Gastroesophageal sphincter (tissue), 4 donors: ENCODE measurements at regions not wholly inside any gene's neighbourhood (a gene's known extent, or its start where the extent isn't known, plus 50 kb on each side); places are given as distances from the start of the nearest gene placed in this dataset.

ENCODE experiments used
- ATAC-seq: fragments of 150-250 bp; one replicate; pipeline ENCODE4 v1.9.1; 2016; ENCODE audit warnings: mild to moderate bottlenecking, moderate library complexity
- H3K27ac ChIP-seq, 4 donors: fragments of 200-600 bp; sonication (generic) in 3 of 4; 1 replicate in 3 of 4; 2 replicates in 1 of 4; pipeline ENCODE4 v1.5.1; 2016 to 2019
- H3K27me3 ChIP-seq: fragments of 200-600 bp; sonication (generic); one replicate; pipeline ENCODE4 v1.5.1; 2019
- H3K36me3 ChIP-seq, 2 donors: fragments of 200-600 bp; sonication (generic); one replicate each; pipeline ENCODE4 v1.5.1; 2019; ENCODE audit warnings: control low read depth in 1 of 2
- H3K4me1 ChIP-seq, 3 donors: fragments of 200-600 bp; sonication (generic); 1 replicate in 2 of 3; 2 replicates in 1 of 3; pipeline ENCODE4 v1.5.1; 2016 to 2019; ENCODE audit warnings: control low read depth in 2 of 3
- H3K4me3 ChIP-seq, 2 donors: fragments of 200-600 bp; sonication (generic); one replicate each; pipeline ENCODE4 v1.5.1; 2019; ENCODE audit warnings: mild to moderate bottlenecking in 1 of 2, moderate library complexity in 1 of 2
- H3K9me3 ChIP-seq, 3 donors: fragments of 200-600 bp; sonication (generic); one replicate each; pipeline ENCODE4 v1.5.1; 2017 to 2019; ENCODE audit warnings: control low read depth in 2 of 3
- EP300 ChIP-seq: sonication (generic); formaldehyde crosslinking; IDR thresholded peaks from one replicate; pipeline ENCODE4 v1.6.1; 2017; ENCODE audit warnings: antibody characterized with exemption, mild to moderate bottlenecking
- POLR2A ChIP-seq, 2 donors: fragments of 450-650 bp; IDR thresholded peaks; one replicate each; pipeline ENCODE4 v1.6.1; 2017; ENCODE audit warnings: antibody characterized with exemption in 2 of 2, mild to moderate bottlenecking in 2 of 2, moderate library complexity in 1 of 2
- POLR2AphosphoS5 ChIP-seq: sonication (generic); formaldehyde crosslinking; IDR thresholded peaks from one replicate; pipeline ENCODE4 v1.6.1; 2017; ENCODE audit warnings: antibody characterized with exemption
- WGBS, 2 donors: methylation state at CpG; one replicate each; pipeline ENCODE4 v1.1.5; 2018; ENCODE audit warnings: low coverage in 1 of 2; 5-methylcytosine and 5-hydroxymethylcytosine counted together
- TF ChIP-seq, protein P1 (sequence below), 4 experiments: fragments of 200-600 bp in 2 of 4; fragments of 450-650 bp in 2 of 4; sonication (generic) in 1 of 4; IDR thresholded peaks; one replicate each; pipeline ENCODE4 v1.5.1; 2017 to 2019; ENCODE audit warnings: antibody characterized with exemption in 4 of 4, mild to moderate bottlenecking in 2 of 4, moderate library complexity in 2 of 4

DNA sequence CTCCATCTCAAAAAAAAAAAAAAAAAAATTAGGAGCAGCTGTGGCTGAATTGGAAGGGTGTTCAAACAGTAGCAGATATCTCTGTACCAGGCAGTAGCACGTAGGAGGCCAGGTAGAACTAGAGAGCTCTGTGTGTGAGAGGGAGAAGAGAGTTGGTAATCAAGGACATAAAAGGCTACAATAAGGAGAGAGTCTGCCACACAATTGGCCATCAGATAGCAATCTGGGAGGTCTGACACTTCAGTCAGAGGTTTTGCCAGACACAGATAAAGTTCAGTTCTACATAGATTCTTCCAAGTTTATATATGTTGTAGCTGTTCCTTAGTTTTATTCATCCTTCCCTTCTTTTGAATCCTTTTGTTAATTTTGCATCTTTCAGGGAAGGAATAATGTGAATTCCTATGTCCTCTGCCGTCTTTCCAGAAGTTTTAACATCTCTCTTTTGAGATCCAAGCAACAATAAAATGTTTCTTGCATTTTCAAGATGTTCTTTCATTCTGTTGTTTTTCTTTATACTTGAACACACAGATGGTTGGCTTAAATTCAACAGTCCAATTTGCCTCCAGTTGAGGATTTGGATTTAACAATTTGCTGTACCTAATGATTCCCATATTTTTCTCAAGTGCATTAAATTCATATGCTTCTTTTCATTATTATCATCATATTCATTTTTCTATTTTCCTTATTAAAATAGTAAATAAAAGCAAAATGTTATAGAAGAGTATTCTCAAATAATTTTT, 600.3 kb upstream of the GCFC2 start:
- Histone ChIP-seq H3K4me3 (no peak overlapping the region), H3K9me3 (no peaks in the 10 kb centered on the region), H3K27ac (no peak overlapping the region), H3K4me1 (no peaks in the 10 kb centered on the region), H3K27me3 (no peaks in the 10 kb centered on the region), H3K36me3 (no peaks in the 10 kb centered on the region)
- no peak for TF ChIP-seq EP300
- TF ChIP-seq, protein P1, sequence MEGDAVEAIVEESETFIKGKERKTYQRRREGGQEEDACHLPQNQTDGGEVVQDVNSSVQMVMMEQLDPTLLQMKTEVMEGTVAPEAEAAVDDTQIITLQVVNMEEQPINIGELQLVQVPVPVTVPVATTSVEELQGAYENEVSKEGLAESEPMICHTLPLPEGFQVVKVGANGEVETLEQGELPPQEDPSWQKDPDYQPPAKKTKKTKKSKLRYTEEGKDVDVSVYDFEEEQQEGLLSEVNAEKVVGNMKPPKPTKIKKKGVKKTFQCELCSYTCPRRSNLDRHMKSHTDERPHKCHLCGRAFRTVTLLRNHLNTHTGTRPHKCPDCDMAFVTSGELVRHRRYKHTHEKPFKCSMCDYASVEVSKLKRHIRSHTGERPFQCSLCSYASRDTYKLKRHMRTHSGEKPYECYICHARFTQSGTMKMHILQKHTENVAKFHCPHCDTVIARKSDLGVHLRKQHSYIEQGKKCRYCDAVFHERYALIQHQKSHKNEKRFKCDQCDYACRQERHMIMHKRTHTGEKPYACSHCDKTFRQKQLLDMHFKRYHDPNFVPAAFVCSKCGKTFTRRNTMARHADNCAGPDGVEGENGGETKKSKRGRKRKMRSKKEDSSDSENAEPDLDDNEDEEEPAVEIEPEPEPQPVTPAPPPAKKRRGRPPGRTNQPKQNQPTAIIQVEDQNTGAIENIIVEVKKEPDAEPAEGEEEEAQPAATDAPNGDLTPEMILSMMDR (IDR thresholded peaks at IDR 0.05), result no peak
- no peak for TF ChIP-seq POLR2A (IDR thresholded peaks at IDR 0.05)
- no peak for TF ChIP-seq POLR2AphosphoS5
- no peak for ATAC-seq
- WGBS, 2 donors, result 27 to 71% methylated on average over 2 of the region's 2 CpGs

DNA sequence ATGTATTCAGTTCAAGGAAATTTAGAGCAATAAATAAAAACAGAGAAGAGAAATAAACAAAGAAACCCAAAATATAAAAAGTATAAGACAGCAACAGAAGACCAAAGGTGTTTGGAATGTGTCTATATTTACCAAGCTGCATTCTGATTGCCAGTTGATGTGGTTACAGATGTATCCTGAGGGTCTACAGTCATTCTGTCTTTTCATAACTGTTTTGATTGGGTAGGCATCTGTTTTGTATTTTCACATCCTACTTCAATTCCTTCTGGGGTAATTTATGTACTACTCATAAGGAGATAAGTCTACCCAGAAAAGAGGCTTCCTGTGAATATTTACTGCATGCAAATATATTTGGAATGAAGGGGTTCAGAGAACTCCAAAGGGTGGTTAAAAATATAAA, 596.8 kb upstream of the GCFC2 start:
- no peaks in the 10 kb centered on the region for H3K4me1 ChIP-seq
- H3K27ac ChIP-seq, result no peak overlapping the region
- ATAC-seq, result no peak
- H3K9me3 ChIP-seq, result no peaks in the 10 kb centered on the region
- no peak for TF ChIP-seq POLR2AphosphoS5
- TF ChIP-seq EP300, result no peak
- TF ChIP-seq POLR2A (IDR thresholded peaks at IDR 0.05), result no peak
- TF ChIP-seq, protein P1 (IDR thresholded peaks at IDR 0.05), result no peak
- H3K27me3 ChIP-seq, result no peaks in the 10 kb centered on the region
- no peaks in the 10 kb centered on the region for H3K36me3 ChIP-seq
- no peak overlapping the region for H3K4me3 ChIP-seq

GRCh38 chr2:76298041-76298440, 587.3 kb upstream of the GCFC2 start:
- Histone ChIP-seq H3K4me3 (no peak overlapping the region), H3K9me3 (no peaks in the 10 kb centered on the region), H3K4me1 (no peaks in the 10 kb centered on the region), H3K36me3 (no peaks in the 10 kb centered on the region), H3K27me3 (no peaks in the 10 kb centered on the region), H3K27ac (no peak overlapping the region)
- ATAC-seq, result no peak
- TF ChIP-seq POLR2AphosphoS5 (no peak), EP300 (no peak), POLR2A (IDR thresholded peaks at IDR 0.05) (no peak)
- TF ChIP-seq, protein P1 (IDR thresholded peaks at IDR 0.05), result no peak

DNA sequence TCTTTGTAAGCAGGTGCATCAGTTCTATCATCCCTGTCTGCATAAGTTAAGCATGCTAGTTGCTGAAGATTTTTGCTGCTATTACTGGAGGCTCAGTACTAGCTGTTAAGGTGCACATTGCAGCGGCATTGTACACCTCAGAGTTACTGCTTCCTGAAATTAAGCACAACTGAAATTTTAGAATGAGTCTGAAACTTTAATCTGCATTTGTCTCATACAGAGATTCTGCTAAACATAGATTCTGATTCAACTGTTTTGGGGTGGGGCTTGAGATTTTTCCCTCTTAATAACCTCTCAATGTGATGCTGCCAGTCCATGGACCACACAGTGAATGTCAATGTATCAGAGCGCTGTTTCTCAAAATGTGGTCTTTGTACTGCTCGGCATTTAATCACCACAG, 585.7 kb upstream of the GCFC2 start:
- Histone ChIP-seq H3K27ac (no peak overlapping the region), H3K36me3 (no peaks in the 10 kb centered on the region), H3K4me1 (no peaks in the 10 kb centered on the region), H3K27me3 (no peaks in the 10 kb centered on the region), H3K9me3 (no peaks in the 10 kb centered on the region), H3K4me3 (no peak overlapping the region)
- TF ChIP-seq POLR2A (IDR thresholded peaks at IDR 0.05) (no peak), POLR2AphosphoS5 (no peak), EP300 (no peak)
- TF ChIP-seq, protein P1 (IDR thresholded peaks at IDR 0.05), result no peak
- WGBS, 2 donors, result 79 to 85% methylated on average over 3 of the region's 3 CpGs
- ATAC-seq, result no peak

GRCh38 chr2:76295762-76296161, 585.0 kb upstream of the GCFC2 start:
- no peak overlapping the region for H3K4me3 ChIP-seq
- TF ChIP-seq, protein P1 (IDR thresholded peaks at IDR 0.05), result no peak
- TF ChIP-seq EP300 (no peak), POLR2A (IDR thresholded peaks at IDR 0.05) (no peak)
- H3K27me3 ChIP-seq, result no peaks in the 10 kb centered on the region
- no peaks in the 10 kb centered on the region for H3K4me1 ChIP-seq
- H3K36me3 ChIP-seq, result no peaks in the 10 kb centered on the region
- no peak overlapping the region for H3K27ac ChIP-seq
- no peak for ATAC-seq
- no peaks in the 10 kb centered on the region for H3K9me3 ChIP-seq
